HG03520 (cell line): ENCODE measurements at regions not wholly inside any gene's neighbourhood (a gene's known extent, or its start where the extent isn't known, plus 50 kb on each side); places are given as distances from the start of the nearest gene placed in this dataset.
"Not testable (repeated sequence)": the region's sequence is repeated elsewhere in the genome, so short reads cannot be mapped to it uniquely, and the experiment has no call there.

Source experiments
- ATAC-seq: cut with Tn5 transposase; IDR thresholded peaks from one replicate; pipeline ENCODE4 v1.9.1; 2021; ENCODE audit warnings: mild to moderate bottlenecking, moderate library complexity; ENCODE audit not compliant: unreplicated experiment

DNA sequence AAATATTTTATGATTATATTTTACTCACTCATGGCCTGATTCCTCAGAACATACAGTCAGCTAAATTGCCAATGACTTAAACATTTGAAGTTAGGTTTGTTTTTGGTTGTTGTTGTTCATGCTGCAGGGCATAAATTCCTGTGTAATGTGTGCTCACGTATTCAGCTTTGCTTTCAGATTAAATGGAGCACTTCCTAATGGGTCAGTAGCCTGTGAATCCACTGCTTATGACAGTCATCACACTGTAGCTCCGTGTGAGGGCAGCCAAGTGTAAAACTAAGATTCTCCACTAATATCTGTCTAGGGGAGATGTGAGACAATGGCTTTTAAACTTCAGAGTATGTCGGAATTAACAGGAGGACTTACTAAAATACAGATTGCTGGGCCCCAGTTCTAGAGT is 955.8 kb downstream of the SPATA31A7 start:
- ATAC-seq: not testable (repeated sequence)
